Dendritic cell treated with granulocyte-macrophage colony-stimulating factor and Interleukin-4, amounts not matched to agents 40 ng/mL and 50 ng/mL, for 4 days (primary cell): ENCODE measurements at regions not wholly inside any gene's neighbourhood (a gene's known extent, or its start where the extent isn't known, plus 50 kb on each side); places are given as distances from the start of the nearest gene placed in this dataset.
"Not testable (repeated sequence)": the region's sequence is repeated elsewhere in the genome, so short reads cannot be mapped to it uniquely, and the experiment has no call there.

Experiments used
- H3K27ac Mint-ChIP-seq: one replicate; pipeline ENCODE4 v1.8.0; 2022; ENCODE audit warnings: mild to moderate bottlenecking, mixed read lengths
- H3K27me3 Mint-ChIP-seq: one replicate; pipeline ENCODE4 v1.8.0; 2022; ENCODE audit warnings: mild to moderate bottlenecking, mixed read lengths
- H3K36me3 Mint-ChIP-seq: one replicate; pipeline ENCODE4 v1.8.0; 2022; ENCODE audit warnings: low read depth, mixed read lengths
- H3K4me1 Mint-ChIP-seq: one replicate; pipeline ENCODE4 v1.8.0; 2022; ENCODE audit warnings: low read depth, mixed read lengths
- H3K4me3 Mint-ChIP-seq: one replicate; pipeline ENCODE4 v1.8.0; 2022; ENCODE audit warnings: mild to moderate bottlenecking, moderate library complexity, mixed read lengths
- H3K9me3 Mint-ChIP-seq: one replicate; pipeline ENCODE4 v1.8.0; 2022; ENCODE audit warnings: mixed read lengths
- intact Hi-C: fragments of 100-400 bp; cut with micrococcal nuclease; formaldehyde crosslinking; loops from one replicate; pipeline ENCODE4 v1.15.0; 2022

GRCh38 chr21:5085456-5085855 is 5435.9 kb upstream of the TPTE start:
- H3K36me3 Mint-ChIP-seq, H3K4me3 Mint-ChIP-seq, H3K27me3 Mint-ChIP-seq, H3K4me1 Mint-ChIP-seq, intact Hi-C loops, H3K27ac Mint-ChIP-seq, H3K9me3 Mint-ChIP-seq: not testable (repeated sequence)

GRCh38 chr21:5086416-5086815 is 5435.0 kb upstream of the TPTE start:
- H3K27ac Mint-ChIP-seq, H3K4me3 Mint-ChIP-seq, H3K4me1 Mint-ChIP-seq, H3K9me3 Mint-ChIP-seq, H3K36me3 Mint-ChIP-seq, intact Hi-C loops, H3K27me3 Mint-ChIP-seq: not testable (repeated sequence)

- H3K27ac Mint-ChIP-seq, H3K9me3 Mint-ChIP-seq, H3K27me3 Mint-ChIP-seq, intact Hi-C loops, H3K4me1 Mint-ChIP-seq, H3K4me3 Mint-ChIP-seq, H3K36me3 Mint-ChIP-seq: not testable (repeated sequence)
Measured at GRCh38 chr21:5088820-5089219, 5432.6 kb upstream of the TPTE start.

GRCh38 chr21:5089399-5090089 is 5431.8 kb upstream of the TPTE start:
- H3K36me3 Mint-ChIP-seq, intact Hi-C loops, H3K4me1 Mint-ChIP-seq, H3K27me3 Mint-ChIP-seq, H3K9me3 Mint-ChIP-seq: not testable (repeated sequence)
- Mint-ChIP-seq H3K27ac (peak overlapping the region; percentile 84), H3K4me3 (peak overlapping the region; percentile 46)

- H3K9me3 Mint-ChIP-seq, H3K36me3 Mint-ChIP-seq, H3K4me1 Mint-ChIP-seq, H3K27me3 Mint-ChIP-seq, intact Hi-C loops: not testable (repeated sequence)
- Mint-ChIP-seq H3K27ac (peak overlapping the region; percentile 84), H3K4me3 (peak overlapping the region; percentile 46)
Measured at GRCh38 chr21:5090132-5091079, 5431.0 kb upstream of the TPTE start.

- intact Hi-C loops, H3K27me3 Mint-ChIP-seq, H3K4me3 Mint-ChIP-seq, H3K27ac Mint-ChIP-seq, H3K4me1 Mint-ChIP-seq, H3K36me3 Mint-ChIP-seq, H3K9me3 Mint-ChIP-seq: not testable (repeated sequence)
Measured at GRCh38 chr21:5091274-5091673, 5430.1 kb upstream of the TPTE start.

GRCh38 chr21:5095628-5096027 is 5425.8 kb upstream of the TPTE start:
- H3K36me3 Mint-ChIP-seq, intact Hi-C loops, H3K27me3 Mint-ChIP-seq, H3K27ac Mint-ChIP-seq, H3K9me3 Mint-ChIP-seq, H3K4me1 Mint-ChIP-seq, H3K4me3 Mint-ChIP-seq: not testable (repeated sequence)

GRCh38 chr21:5098010-5098743 is 5423.2 kb upstream of the TPTE start:
- H3K9me3 Mint-ChIP-seq, H3K4me3 Mint-ChIP-seq, H3K4me1 Mint-ChIP-seq, H3K36me3 Mint-ChIP-seq, H3K27ac Mint-ChIP-seq, intact Hi-C loops, H3K27me3 Mint-ChIP-seq: not testable (repeated sequence)

- H3K27me3 Mint-ChIP-seq, intact Hi-C loops, H3K27ac Mint-ChIP-seq, H3K9me3 Mint-ChIP-seq, H3K4me1 Mint-ChIP-seq, H3K36me3 Mint-ChIP-seq, H3K4me3 Mint-ChIP-seq: not testable (repeated sequence)
Measured at GRCh38 chr21:5100604-5101174, 5420.7 kb upstream of the TPTE start.

- peak overlapping the region; percentile 78 for H3K4me3 Mint-ChIP-seq
- intact Hi-C loops, H3K27me3 Mint-ChIP-seq, H3K4me1 Mint-ChIP-seq, H3K9me3 Mint-ChIP-seq, H3K36me3 Mint-ChIP-seq: not testable (repeated sequence)
- H3K27ac Mint-ChIP-seq = peak overlapping the region; percentile 87
Measured at GRCh38 chr21:5101749-5102148, 5419.6 kb upstream of the TPTE start.

- H3K27me3 Mint-ChIP-seq, H3K9me3 Mint-ChIP-seq, H3K4me1 Mint-ChIP-seq, intact Hi-C loops, H3K36me3 Mint-ChIP-seq: not testable (repeated sequence)
- peak overlapping the region; percentile 77 for H3K4me3 Mint-ChIP-seq
- peak overlapping the region; percentile 90 for H3K27ac Mint-ChIP-seq
Measured at GRCh38 chr21:5103880-5104561, 5417.4 kb upstream of the TPTE start.

GRCh38 chr21:5104562-5104928 is 5416.8 kb upstream of the TPTE start:
- peak overlapping the region; percentile 90 for H3K27ac Mint-ChIP-seq
- intact Hi-C loops, H3K36me3 Mint-ChIP-seq, H3K4me1 Mint-ChIP-seq, H3K9me3 Mint-ChIP-seq, H3K27me3 Mint-ChIP-seq: not testable (repeated sequence)
- peak overlapping the region; percentile 23 for H3K4me3 Mint-ChIP-seq

- H3K9me3 Mint-ChIP-seq, H3K4me1 Mint-ChIP-seq, H3K27me3 Mint-ChIP-seq, H3K27ac Mint-ChIP-seq, H3K36me3 Mint-ChIP-seq, H3K4me3 Mint-ChIP-seq, intact Hi-C loops: not testable (repeated sequence)
Measured at GRCh38 chr21:5105939-5106708, 5415.3 kb upstream of the TPTE start.
